ENCODE measurements at regions not wholly inside any gene's neighbourhood (a gene's known extent, or its start where the extent isn't known, plus 50 kb on each side); places are given as distances from the start of the nearest gene placed in this dataset.

DNA sequence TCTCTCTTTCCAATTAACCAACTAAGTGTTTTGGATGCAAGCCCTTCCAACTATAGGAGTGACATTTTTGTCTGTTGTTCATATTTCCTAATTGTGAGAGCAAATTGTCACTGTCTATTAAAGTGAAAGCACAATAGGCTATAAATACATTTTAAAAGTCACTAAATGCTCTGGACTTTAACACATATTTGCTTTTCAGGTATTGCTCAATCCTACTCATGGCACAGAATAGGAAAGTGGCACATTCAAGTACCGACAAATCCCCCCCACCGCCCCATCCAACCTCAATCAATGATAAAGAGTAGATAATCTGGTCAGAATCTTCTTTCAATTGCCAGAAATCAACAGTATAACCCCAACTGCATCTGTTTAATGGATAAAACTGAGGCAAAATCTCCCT, 419.8 kb downstream of the PLK2 start:
- DNase-seq (ENCODE audit: low read depth in 4 of 4, low spot score in 1 of 4), result no peak

DNA sequence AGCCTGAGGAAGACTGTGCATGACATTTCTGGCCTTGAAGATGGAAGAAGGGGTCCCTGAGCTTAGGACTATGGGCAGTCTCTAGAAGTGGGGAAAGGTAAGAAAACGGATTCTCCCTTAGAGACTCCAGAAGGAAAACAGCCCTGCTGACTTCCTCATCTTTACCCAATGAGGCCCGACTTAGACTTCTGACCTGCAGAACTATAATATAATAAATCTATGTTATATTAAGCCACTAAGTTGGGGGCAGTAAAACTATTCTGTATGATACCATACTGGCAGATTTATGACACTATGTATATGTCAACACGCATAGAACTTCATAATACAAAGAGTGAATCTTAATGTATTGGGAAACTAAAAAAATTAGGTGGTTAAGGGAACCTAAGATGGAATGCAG, 422.0 kb downstream of the PLK2 start:
- no peak for DNase-seq (ENCODE audit: low read depth in 4 of 4, low spot score in 1 of 4)

DNA sequence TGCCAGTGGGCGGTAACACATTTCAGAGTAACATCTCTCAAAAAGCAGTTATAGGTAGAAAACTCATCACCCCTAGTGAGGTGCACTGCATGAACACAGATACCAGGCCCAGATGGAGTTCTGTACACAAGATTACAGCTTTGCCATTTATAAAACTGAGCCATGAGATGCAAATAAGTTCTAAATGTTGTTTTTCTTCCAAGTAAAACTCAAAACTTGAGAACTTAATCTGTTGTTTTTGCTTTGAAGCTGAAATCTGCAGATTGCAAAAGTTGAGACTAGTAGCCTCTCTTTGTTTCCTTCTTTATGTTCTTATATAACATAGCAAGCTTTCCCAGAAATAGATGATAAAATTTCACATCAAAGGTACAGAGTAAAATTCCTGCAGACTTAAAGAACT, 434.1 kb downstream of the PLK2 start:
- no peak for DNase-seq (ENCODE audit: low read depth in 4 of 4, low spot score in 1 of 4)

DNA sequence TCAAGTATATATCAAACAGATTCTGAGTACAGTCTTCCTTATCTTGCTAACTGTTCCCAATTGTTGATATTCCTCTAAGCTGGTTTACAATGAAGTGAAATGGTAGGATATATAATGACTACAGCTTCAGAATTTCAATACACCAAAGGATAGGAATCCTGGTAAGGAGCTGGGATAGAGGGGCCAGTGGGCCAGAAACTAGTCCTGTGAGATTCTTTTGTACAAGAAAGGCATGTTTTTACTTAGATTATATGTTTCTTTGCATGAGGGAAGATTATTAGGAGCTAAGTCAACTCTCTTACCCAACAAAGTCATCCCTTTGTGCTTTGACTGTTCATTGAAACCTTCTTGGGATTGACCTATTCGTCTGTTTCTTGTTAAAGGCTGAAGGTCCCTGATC, 435.7 kb downstream of the PLK2 start:
- no peak for DNase-seq (ENCODE audit: low read depth in 4 of 4, low spot score in 1 of 4)

DNA sequence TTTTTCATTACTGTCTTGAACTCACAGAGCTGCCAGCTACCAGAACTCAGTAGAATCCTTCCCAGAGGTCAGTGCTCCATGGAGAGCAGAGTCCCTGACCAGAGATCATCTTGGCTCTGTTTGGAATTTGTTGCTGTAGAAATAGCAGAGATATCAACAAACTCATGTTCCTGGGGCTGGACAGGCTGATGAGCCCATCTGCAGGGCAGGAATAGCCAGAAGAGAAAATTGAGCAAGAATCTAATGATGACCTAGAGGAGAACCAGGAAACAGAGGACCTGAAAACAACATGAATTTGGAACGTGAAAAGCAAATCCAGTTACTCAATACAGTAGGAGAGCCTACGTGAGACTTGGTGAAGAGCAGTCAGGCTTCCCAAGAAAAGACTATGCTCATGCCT, 437.8 kb downstream of the PLK2 start:
- DNase-seq (ENCODE audit: low read depth in 4 of 4, low spot score in 1 of 4), result no peak

DNA sequence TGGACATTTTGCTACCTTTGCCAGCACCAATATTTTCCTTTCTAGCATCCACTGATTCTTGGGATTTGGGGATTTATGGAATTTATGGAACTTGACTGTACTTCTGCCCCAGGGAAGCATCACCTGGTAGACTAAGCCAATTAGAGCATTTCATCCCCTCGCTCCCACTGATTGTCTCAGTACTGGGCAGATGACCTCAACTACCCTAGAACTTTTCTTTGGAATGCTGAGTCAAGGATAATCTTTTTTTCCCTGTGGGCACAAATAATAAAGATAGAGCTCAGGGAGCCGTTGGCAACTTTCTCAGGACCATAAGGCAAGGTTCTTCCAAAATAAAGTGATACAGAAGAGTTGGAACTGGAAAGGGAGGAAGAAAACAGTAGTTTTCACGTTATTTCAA, 438.4 kb downstream of the PLK2 start:
- DNase-seq (ENCODE audit: low read depth in 4 of 4, low spot score in 1 of 4), result no peak

DNA sequence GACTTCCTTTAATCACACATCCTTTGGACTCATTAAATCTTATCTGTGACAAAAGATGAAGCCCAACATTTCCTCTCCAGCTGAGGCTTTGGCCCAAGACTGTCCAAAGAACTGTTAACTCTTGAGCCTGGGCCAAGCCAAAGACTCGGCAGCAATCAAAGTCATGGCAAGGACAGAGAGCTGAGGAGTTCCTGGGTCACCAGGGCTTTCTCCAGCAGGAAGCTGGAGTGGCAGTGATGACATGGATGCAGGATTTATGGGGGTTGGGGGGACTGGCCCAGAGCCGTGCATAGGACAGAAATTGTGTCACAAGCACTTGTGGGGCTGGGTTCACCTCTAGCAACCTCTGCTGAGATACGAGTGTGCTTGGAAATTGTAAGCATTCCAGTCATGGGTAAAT, 440.3 kb downstream of the PLK2 start:
- no peak for DNase-seq (ENCODE audit: low read depth in 4 of 4, low spot score in 1 of 4)

DNA sequence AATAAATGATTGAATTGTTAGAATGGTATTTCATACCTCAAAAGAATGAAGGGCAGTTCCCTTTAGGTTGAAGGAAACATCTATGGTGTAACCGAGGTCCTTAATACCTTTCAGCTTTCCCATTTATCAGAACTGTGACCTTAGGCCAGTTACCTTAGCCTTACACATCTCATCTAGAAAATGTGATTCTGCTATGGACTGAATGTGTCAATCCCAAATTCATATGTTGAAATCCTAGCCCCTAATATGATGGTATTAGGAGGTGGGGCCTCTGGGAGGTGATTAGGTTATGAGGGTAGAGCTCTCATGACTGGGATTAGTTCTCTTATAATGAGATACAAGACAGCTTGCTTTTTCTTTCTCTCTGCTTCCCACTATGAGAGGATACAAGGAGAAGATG, 441.9 kb downstream of the PLK2 start:
- DNase-seq (ENCODE audit: low read depth in 4 of 4, low spot score in 1 of 4), result no peak

DNA sequence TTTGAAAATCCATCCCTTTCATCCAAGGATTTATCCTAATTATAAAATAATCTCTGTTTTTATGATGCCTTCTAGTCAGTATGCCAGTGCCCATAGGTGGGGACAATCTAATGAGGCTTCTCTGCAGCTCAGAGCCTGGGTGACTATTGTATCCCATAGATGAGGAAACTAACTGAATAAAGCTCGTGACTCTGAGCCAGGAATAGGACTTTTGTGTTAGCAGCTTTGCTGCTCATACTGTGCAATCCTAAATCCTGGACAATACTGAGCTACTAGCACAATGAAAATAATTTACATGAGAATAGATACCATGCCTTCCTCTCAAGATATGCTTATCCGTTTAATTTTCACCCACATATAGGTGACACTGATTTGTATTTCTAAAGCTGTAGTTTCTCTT, 443.0 kb downstream of the PLK2 start:
- no peak for DNase-seq (ENCODE audit: low read depth in 4 of 4, low spot score in 1 of 4)

DNA sequence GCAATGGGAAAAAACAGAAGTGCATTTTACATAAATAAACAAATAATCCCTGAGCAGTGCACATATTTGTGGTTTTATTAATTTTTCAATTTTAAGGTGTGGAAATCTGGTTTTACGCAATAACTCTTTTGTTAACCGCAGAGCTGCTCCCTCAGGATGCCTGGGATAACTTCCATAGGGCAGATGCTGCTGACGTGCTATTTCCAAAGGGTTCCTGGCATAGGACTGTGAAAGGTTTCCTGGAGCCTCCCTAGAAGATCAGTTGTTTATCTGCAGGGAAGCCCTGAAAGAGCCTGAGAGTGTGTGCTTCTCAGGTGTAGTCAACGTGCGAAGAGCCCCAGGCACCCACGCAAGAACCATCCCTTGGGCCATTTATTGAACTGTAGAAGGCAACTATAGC, 443.5 kb downstream of the PLK2 start:
- DNase-seq (ENCODE audit: low read depth in 4 of 4, low spot score in 1 of 4), result no peak

DNA sequence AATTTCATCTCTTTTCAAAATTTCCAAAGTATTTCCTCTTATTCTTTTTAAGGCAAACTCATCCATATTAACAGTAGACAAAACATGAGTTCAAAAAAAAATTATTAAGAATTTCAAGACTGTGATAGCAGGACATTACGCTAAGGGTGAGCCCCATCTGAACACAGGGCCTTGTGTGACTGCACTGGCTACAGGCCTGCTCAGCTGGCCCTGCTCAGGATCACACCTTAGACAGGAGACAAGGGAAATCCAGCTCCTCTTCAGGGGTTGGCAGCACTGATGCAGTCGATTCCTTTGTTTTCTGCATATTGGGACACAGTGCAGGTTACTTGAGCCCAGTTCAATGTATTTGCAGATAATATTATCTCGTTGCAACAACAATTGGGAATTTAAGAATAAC, 444.7 kb downstream of the PLK2 start:
- no peak for DNase-seq (ENCODE audit: low read depth in 4 of 4, low spot score in 1 of 4)

DNA sequence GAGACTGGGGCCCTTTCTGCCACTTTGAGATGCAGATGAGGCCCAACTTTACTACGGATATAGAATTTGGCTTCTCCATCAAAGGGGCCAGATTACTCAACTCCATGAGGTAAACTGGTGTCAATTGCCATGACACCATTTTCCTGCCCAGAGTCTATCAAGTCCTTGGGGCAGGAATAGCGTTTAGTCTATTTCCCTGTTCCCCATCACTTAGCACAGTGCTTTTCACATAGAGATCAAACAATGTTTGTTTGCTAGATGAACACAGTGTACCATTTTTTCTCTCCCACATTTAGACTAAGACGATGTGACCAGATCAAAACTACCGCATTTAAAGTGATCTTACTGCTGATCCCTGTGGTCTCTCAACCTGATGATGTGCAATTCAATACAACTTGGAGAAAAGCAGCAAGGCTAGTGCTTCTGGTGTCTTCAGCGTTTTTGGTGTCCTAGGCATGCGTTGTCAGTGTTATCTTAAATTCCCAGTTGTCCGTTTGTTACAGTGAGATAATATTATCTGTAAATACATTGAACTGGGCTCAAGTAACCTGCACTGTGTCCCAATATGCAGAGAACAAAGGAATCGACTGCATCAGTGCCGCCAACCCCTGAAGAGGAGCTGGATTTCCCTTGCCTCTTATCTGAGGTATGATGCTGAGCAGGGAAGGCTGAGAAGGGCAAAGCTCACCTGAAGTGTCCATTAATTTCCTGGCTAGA, 446.2 kb downstream of the PLK2 start:
- no peak for DNase-seq (ENCODE audit: low read depth in 4 of 4, low spot score in 1 of 4)

DNA sequence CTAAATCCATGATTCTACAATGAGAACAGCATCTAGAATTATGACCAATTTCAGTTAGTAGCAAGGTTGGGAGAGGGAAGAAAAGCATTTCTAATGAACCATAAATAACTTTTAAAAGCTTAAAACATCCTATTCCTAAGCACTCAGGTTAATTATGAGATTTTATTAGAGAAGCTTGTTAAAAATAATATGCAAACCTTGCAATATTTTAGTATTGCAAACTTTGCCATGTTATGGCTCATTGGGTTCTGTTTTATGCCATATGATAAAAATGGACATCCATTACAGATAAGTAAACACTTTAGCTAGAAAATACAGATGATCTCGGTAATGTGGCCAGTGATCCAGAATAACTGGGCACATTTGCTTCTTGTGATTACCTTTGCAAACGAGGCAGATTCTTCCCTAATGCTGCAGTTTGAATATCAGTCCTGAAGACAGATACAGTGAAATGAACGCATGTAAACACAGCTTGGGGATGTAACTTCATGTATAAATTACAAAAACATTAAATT, 447.0 kb downstream of the PLK2 start:
- DNase-seq (ENCODE audit: low read depth in 4 of 4, low spot score in 1 of 4), result no peak

DNA sequence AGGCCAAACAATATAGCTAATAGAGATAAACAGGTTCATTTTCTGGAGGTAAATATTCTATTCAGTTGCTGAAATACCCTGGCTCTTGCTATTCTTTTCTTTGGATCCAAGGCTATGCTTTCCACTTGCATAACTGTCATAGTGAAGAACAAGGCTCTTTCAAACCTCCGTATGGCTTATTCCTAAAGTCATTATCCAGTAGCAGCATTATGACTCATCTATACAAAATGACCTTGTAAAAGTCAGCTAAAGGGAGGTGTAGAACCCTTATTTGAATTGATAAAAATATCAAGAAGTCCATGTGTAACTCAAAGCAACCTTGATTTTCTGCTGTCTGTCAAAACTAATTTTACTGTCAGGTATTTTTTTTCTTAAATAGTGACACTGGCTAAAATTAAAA, 447.8 kb downstream of the PLK2 start:
- no peak for DNase-seq (ENCODE audit: low read depth in 4 of 4, low spot score in 1 of 4)

DNA sequence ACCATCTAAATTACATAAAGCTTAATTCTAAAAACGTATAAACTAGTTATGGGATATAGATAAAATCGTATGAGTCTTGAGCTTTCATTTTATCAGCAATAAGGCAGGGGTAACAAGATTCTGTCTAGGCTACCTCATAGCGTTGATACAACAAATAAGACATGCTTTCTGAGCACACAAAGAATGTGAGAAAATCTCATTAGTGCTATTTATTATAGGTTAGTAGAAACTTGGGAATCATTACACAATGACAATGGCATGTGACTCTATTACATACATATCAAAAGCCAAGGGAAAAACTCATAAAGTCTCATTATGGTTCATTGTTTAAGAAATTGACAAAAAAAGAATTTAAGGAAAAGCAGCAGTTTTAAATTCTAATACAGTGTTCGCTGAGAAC, 448.6 kb downstream of the PLK2 start:
- no peak for DNase-seq (ENCODE audit: low read depth in 4 of 4, low spot score in 1 of 4)

DNA sequence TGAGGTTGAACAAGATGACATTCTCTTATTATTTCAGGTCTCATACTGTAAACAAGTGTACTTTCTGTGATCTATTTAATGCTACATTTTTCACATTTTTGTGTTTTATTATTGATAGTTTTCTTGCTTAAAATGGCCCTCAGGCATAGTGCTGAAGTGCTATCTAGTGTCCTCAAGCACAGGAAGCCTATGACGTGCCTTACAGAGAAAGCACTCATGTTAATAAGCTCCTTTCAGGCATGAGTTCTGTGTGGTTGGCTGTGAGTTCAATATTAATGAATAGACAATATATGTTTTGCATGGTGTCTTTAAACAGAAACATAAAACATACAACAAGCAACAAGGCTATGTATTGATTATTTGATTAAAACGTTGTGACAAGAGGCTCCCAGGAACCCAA, 450.1 kb downstream of the PLK2 start:
- DNase-seq (ENCODE audit: low read depth in 4 of 4, low spot score in 1 of 4), result no peak

DNA sequence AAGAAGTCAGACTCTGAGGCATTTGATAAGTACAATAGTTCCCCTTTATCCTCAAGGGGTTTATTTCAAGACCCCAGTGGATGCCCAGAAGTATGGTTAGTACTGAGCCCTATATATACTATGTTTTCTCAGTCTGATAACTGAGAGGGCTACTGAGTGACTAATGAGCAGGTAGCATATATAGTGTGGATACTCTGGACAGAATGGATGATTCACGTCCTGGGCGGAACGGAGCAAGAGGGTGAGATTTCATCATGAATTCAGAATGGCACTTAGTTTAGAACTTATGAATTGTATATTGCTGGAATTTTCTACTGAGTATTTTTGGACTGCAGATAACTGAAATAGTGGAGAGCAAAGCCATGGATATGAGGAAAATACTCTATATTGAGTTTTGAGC, 457.6 kb downstream of the PLK2 start:
- DNase-seq (ENCODE audit: low read depth in 4 of 4, low spot score in 1 of 4), result no peak

DNA sequence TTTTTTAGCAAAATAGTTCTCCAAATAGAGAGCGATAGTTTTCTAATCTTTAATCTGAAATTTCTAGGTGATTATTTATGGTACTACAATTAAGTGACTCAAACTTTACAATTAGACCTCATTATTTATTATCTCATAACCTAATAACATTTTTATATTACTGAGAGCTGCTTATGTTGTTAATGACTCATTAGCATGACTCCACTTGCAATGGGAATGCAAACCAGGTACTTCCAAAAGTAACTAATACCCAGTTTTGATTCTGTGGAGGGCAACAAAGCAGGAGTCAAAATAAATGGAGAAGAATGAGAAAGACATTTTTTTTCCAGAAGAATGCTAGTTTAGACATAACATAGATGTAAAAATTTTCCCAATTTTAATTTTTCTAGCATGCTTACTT, 466.0 kb downstream of the PLK2 start:
- DNase-seq (ENCODE audit: low read depth in 4 of 4, low spot score in 1 of 4), result no peak

DNA sequence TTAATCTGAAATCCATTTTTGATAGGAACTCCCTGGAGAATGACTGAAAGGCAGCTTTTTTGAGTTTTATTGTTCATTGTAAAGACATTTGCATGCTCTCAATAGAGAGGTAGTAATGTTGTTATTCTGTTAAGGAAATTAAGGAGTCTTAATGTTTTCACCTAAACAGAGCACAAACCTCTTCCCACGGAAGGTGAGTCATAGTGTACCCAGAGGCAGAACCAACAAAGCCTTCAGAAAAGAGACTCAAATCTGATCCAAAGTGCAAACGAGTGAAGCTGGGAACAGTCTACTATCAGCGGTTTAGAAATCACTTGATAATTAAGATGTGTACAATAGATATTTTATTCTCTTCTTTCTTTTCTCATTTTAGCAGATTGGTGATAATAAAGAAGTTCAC, 470.5 kb downstream of the PLK2 start:
- no peak for DNase-seq (ENCODE audit: low read depth in 4 of 4, low spot score in 1 of 4)

DNA sequence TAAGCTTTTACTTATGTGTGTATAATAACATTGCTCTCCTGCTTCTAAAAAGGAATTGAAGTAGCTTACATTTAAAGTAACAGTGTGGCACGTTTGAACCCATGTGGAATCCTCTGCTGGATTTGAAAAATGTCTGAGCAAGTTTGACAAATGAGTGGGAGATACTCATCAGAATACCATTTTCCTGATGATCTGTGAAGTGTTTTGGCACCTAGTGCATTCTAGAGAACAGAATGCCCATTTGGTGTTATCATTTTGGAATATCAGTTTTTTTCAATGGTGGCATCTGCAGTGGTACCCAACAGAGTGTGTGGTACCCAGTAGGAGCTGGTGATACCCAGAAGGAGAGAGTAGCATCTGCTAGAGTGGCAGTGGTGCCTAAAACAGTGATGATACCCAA, 471.1 kb downstream of the PLK2 start:
- DNase-seq (ENCODE audit: low read depth in 4 of 4, low spot score in 1 of 4), result no peak

DNA sequence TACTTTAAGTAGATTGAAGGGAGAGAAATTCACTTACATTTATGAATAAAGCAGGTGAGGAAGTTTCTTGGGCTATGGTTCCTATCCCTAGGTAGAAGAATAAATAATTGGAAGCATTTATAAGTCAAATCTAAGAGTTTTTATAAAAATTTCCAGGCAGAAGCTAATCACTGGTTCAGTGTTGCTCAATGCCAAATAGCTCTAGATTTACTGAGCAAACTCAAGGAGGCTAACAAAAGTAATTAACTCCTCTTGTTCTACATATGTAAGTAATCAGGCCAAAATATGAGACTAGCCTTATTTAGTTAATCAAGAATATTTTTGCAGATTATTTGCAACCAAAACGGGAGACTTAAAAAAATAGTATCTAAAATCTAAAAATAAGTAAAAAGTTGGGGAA, 472.3 kb downstream of the PLK2 start:
- no peak for DNase-seq (ENCODE audit: low read depth in 4 of 4, low spot score in 1 of 4)

DNA sequence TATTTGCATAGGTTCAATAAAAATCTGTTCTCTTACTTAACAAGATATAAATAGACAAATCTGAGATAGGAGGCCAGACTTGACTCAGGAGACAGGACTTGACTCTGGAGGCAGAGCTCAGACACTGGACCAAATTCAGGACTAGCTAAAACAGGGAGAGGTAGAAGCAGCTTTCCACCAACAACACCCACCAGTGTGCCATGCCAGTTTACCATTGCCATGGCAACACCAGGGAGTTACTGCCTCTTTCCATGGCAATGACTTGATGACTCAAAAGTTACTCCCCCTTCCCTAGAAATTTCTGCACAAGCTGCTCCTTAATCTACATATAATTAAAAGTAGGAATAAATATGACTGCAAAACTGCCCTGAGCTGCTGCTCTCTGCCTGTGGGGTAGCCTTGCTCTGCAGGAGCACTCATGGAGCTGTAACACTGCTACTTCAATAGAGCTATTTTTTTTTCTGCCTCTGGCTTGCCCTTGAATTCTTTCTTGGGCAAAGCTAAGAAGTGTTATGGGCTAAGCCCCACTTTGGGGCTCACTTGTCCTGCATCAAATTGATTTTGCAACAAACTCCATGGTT, 473.0 kb downstream of the PLK2 start:
- no peak for DNase-seq (ENCODE audit: low read depth in 4 of 4, low spot score in 1 of 4)

DNA sequence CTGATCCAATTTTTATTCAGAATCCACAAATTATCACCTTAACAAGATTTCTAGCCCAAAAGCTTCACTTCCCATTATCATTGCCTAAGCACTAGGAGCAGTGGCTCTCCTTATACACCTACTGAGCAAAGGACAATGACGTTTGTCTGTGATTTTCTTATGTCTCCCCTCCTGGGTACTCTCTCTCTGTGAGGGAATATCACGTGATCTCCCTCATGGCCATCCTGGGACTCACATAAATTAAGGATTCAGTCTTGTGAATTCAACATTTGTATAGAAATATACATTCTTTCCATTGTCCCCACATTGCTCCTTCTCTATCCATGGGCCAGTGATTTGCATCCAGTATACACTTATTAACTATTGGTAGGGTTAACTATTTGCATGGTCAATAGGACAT, 476.5 kb downstream of the PLK2 start:
- no peak for DNase-seq (ENCODE audit: low read depth in 4 of 4, low spot score in 1 of 4)

Data from stimulated activated CD4-positive, alpha-beta T cell treated with anti-CD3 and anti-CD28 coated beads, Interleukin-1b, Interleukin-23, amount 100 ng/mL, for 24 hours (primary cell).